HG03097 (cell line): ENCODE measurements at regions not wholly inside any gene's neighbourhood (a gene's known extent, or its start where the extent isn't known, plus 50 kb on each side); places are given as distances from the start of the nearest gene placed in this dataset.

Experiments
- ATAC-seq: cut with Tn5 transposase; IDR thresholded peaks from one replicate; pipeline ENCODE4 v1.9.1; 2021; ENCODE audit not compliant: unreplicated experiment, low FRiP score

- no peak for ATAC-seq
These were observed 167.1 kb upstream of the C1QTNF7 start for GRCh38 chr4:15260758-15261157.

GRCh38 chr4:15262396-15262795 lies 165.4 kb upstream of the C1QTNF7 start:
- ATAC-seq = no peak

GRCh38 chr4:15270201-15270600 lies 157.6 kb upstream of the C1QTNF7 start:
- no peak for ATAC-seq

- no peak for ATAC-seq
These were observed 141.8 kb upstream of the C1QTNF7 start for GRCh38 chr4:15286041-15286440.

- ATAC-seq = no peak
These were observed 136.7 kb upstream of the C1QTNF7 start for GRCh38 chr4:15291122-15291521.

DNA sequence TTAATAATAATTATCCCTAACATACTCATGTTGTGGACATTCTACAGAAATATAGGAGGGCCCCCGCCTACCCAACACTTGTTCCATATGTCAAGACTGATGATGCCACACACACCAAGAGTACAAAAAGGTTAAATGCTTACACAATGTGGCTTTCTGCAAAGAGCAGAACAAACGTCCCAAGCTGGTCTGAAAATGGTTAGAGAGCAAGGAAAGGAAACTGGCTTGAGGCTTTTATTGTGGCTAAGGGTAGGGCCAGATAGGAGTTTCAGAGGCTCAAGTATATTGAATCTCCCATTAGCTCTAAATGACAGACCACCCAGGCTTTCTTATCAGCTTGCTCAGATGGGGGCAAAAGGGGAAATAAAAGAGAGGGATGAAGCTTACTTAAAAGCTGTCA lies 134.1 kb upstream of the C1QTNF7 start:
- no peak for ATAC-seq

DNA sequence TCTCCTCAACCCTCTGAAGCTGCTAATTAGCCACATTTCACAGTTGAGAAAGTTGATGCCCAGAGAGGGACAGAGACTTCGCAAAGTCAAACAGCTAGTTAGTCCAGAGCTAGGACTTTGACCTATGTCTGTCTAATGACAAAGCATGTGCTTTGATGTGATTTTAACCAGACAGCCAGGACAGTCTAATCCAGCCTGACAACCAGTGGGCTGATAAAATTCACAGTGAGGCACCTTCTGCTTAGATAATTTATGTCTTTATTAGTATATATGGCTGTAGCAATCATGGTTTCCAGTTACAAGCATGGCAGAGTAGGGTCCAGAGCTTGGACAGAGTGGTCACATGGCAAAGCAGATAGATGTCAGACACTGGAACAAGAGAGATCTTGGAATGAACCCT lies 133.6 kb upstream of the C1QTNF7 start:
- ATAC-seq = no peak

DNA sequence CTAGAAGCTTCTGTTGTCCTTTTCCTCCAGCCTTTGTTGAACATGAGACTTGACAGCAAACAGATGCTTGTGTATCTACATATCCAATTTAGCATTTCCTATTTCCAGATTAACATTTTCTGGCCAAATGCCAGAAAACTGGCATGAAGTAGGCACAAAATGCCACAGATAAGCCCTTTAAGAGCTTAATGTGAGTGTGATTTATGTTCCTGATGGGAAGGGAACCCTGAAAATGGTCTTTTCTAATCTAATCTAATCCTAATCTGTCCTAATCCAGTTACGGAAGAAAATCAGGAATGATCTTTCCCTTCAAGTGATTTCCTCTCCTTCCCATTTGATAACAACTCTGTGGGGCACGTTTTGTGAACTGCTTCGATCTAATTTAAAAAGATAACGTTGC lies 133.0 kb upstream of the C1QTNF7 start:
- ATAC-seq = no peak

DNA sequence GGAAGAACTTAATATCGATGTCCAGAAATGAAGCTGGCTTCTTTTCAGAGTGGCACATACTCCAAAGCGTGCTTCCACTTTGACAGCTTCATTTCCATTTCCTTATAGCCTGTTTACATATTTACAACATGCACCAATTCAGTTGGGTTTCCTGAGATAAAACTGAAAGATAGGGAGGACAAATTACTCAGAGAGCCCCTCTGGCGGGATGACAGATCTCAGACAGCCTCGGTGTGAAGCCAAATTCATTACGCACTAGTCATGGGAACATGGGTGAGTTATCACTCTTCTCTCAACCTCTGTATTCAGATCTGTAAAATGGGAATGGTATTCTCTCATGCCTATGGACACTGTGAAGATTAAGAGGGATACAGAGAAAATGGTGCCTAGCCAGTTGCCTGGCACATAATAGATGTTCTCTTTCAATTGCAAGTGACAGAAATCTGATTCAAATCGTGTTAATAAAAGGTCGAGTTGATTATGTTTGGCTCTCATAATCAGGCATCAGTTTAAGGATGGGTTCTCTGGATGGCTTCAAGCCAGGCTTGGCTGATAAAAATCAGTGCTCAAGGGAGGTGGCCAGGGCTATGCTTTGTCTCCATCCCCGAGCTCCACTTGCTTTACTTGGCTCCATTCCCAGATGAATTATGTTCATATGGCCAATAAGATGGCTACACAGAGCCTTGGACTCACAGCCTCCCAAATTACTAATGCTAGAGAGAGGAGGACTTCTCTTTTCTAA lies 132.2 kb upstream of the C1QTNF7 start:
- ATAC-seq = no peak

DNA sequence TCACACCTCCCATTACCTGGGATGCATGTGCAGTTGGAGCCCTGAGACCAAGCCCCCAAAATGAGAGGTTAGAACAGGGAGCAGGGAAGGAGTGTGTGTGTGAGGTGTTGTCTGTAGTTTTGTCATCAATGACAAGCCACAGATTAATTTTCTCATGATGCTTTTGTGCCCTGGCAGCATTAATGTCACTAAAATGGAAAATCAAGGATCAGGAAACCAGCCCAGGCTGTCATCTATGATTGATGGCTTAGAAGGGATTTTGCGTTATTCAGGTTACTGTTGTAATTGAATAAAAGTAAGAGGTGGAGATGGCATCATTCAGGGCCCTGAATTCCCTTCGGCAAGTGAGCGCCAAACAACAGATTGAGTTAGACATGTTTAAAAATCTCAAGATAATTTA lies 130.5 kb upstream of the C1QTNF7 start:
- no peak for ATAC-seq

DNA sequence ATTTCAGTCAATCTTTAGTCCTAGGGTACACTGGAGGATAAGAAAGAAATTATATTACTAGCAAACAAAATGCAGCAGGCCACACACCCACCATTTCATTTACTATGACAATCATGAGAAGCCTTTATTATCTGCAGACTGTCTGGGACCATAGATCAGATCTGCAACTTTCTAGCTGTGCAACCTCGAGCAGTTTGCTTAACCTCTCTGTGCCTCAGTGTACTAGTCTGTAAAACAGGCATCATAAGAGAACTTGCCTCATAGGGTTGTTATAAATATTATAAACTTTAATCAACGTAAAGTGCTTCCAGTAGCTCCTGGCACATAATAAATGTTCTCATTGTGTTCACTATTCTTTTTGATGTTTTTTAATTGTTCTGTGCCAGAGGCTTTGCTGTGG lies 128.2 kb upstream of the C1QTNF7 start:
- no peak for ATAC-seq

- no peak for ATAC-seq
These were observed 124.7 kb upstream of the C1QTNF7 start for GRCh38 chr4:15303052-15303641.

DNA sequence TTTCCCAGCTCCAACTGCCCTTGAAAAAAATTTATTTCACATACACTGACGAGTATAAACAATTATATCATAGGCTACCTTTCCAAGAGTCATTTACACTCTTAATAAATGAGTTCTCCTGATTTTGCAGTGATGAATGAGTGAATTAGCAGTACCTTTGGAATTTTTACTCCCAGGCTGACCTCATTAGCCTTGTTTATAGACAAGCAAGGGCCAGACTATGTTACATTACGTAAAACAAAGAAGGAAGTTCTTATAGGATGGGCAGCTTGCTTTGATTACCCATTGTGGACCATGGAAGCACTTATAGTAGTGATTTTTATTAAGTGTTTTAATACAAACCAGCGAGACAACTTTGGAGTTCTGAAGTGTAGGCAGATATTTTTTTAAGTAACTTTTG lies 112.9 kb upstream of the C1QTNF7 start:
- ATAC-seq = no peak

- ATAC-seq = no peak
These were observed 110.6 kb upstream of the C1QTNF7 start for GRCh38 chr4:15317246-15317645.

DNA sequence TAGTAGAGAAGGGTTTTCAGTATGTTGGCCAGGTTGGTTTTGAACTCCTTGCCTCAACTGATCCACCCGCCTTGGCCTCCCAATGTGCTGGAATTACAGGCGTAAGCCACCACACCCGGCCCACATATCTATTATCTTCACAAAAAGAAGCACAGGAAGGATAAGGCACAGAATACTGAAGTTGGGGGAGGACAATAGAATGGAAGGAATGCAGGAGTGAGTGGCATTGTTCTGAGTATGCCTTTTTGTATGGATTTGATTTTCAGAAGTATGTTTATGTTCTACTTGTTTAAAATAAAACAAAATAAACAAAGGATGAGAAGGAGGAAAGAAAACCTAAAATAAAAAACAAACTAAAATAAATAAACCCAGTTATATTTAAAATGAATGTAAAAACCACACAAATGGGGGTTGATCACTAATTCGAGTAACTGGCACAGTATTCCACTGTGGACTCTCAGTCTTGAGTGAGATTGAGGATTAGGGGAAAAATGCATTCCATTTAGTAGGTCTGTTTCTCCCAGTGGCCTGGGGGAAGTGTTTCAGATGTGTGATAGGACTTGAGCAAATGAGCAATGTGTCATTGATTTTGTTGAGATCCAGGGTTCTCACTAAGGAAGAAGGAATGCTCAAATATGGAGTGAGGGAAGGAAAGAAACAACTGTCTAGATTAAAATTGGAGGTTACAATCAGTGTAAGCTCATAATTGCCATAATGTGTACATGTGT lies 109.0 kb upstream of the C1QTNF7 start:
- no peak for ATAC-seq

GRCh38 chr4:15320121-15320678 lies 107.6 kb upstream of the C1QTNF7 start:
- no peak for ATAC-seq

- no peak for ATAC-seq
These were observed 105.8 kb upstream of the C1QTNF7 start for GRCh38 chr4:15322006-15322405.

DNA sequence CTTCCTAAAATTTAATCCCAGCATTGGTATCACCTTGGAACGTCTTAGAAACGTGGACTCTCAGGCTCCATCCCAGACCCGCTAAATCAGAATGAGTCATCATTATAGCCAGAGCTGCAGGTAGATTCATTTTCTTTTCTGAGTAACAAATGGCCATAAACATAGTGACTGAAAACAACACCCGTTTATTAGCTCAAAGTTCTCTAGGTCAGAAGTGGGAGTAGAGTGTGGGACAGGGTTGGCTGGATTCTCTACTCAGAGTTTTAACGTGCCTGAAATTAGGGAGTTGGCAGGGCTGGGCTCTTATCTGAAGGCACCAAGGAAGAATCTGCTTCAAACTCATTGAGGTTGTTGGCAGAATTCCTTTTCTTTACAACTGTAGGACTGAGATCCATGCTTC lies 101.8 kb upstream of the C1QTNF7 start:
- no peak for ATAC-seq

GRCh38 chr4:15327311-15328298 lies 100.2 kb upstream of the C1QTNF7 start:
- ATAC-seq = no peak

DNA sequence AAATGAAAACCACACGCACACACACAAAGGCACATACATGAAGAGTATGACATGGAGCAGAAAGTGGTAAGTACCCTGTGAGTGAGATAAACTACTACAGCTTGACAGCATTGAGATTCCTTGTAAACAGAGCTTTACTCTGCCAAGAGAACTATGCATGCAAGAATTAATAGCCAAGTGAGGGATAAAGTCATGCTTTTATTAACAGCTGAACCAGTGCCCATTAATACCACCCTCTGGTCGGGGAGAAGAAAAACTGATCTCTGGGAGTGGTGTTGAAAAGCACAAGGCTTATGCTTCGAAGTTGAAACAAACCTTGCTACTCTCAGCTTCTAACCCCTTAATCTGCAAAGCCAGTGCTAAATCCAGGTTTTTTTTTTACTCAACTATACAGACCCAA lies 95.9 kb upstream of the C1QTNF7 start:
- ATAC-seq = no peak
